MG63 (cell line): ENCODE measurements at regions not wholly inside any gene's neighbourhood (a gene's known extent, or its start where the extent isn't known, plus 50 kb on each side); places are given as distances from the start of the nearest gene placed in this dataset.

ENCODE experiments used
- DNase-seq: peaks from one replicate; pipeline ENCODE4 v3.0.0-alpha.2; 2020
- H3K27me3 ChIP-seq: fragments of 250-450 bp; sonication (Bioruptor Pico); 2 replicates; pipeline ENCODE4 v1.5.1; 2020; ENCODE audit warnings: mild to moderate bottlenecking, moderate library complexity
- H3K36me3 ChIP-seq: fragments of 250-450 bp; sonication (Bioruptor Pico); 2 replicates; pipeline ENCODE4 v1.5.1; 2020; ENCODE audit warnings: mild to moderate bottlenecking, moderate library complexity
- H3K4me3 ChIP-seq: fragments of 250-450 bp; sonication (Bioruptor Pico); 2 replicates; pipeline ENCODE4 v1.5.1; 2020; ENCODE audit warnings: mild to moderate bottlenecking, moderate library complexity
- H3K9me3 ChIP-seq: fragments of 250-450 bp; sonication (Bioruptor Pico); 2 replicates; pipeline ENCODE4 v1.5.1; 2020; ENCODE audit warnings: mild to moderate bottlenecking, moderate library complexity

DNA sequence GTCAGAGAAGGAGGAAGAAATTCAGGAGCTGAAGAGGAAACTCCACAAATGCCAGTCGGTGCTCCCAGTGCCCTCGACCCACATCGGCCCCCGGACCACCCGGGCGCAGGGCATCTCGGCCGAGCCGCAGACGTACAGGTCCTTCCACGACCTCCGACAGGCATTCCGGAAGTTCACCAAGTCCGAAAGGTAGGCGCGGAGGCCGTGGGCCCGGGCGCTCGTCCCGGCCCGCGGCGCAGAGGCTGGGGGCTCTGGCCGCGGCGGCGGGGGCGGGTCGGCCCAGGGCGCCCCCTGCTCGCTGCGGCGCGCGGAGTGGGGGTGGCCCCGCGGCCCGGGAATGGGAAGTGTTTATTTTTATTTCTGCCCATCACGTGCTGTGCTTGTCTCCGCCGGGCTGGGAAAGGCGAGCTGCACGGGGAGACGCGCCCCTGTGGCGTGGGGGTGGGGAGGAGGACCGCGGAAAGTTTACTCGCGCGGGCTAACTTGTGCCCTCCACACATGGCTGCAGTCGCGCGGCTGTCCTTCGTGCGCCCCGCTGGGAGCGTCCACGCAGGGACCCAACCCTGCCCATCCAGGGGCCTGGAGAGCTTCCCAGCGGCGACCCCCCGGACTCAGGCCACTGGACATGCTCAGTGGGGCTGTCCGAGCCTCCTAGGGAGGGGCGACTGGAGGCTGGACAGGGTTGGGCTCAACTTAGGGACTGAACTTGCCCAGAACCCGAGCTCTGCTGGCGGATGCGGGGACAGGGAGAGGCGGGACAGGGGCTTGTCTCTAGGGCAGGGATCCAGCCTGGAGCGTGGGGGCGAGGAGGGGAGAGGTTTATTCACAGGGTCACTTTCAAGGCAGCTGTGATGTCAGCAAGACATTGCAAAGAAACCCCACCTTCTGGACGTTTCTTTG lies 82.6 kb upstream of the PRKG1 start:
- H3K27me3 ChIP-seq: 0 out of 2 replicates have a peak, but pooled peaks cover 2% of the 10 kb centered on the region
- H3K36me3 ChIP-seq: no peaks in the 10 kb centered on the region
- peak overlapping the region; percentile 59 for H3K4me3 ChIP-seq
- peak; percentile 28 for DNase-seq
- H3K9me3 ChIP-seq: no peaks in the 10 kb centered on the region

GRCh38 chr10:50992356-50992901 lies 81.9 kb upstream of the PRKG1 start:
- Histone ChIP-seq H3K9me3 (no peaks in the 10 kb centered on the region), H3K4me3 (peak overlapping the region; percentile 59), H3K36me3 (no peaks in the 10 kb centered on the region), H3K27me3 (0 out of 2 replicates have a peak, but pooled peaks cover under 1% of the 10 kb centered on the region)
- DNase-seq: no peak

- H3K9me3 ChIP-seq: no peaks in the 10 kb centered on the region
- no peaks in the 10 kb centered on the region for H3K36me3 ChIP-seq
- H3K27me3 ChIP-seq: no peaks in the 10 kb centered on the region
- peak overlapping the region; percentile 26 for H3K4me3 ChIP-seq
- DNase-seq: peak; percentile 63
Observed at GRCh38 chr10:50992972-50993766, 81.1 kb upstream of the PRKG1 start.

DNA sequence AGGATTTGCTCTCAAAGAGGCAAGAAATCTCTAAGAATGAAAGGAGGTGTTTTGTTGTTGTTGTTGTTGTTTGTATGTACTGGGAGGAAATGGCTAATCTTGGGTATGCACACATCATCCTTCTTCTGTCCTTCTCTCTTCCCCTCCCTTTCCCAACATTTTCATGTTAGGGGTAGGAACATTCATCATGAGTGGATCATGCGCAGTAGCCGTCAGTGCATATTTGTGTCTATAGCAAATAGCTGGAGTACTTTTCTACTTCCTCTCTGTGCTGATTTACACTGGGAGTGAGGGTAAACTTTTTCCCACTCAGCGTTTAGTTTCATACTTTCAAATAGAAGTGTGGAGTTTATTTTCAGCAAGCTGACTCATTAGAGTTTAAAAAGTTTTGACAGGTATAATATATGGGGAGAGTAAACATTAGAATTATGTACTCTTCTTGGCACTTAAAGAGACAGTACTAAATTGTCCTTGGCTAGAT lies 80.5 kb upstream of the PRKG1 start:
- no peaks in the 10 kb centered on the region for H3K9me3 ChIP-seq
- peak overlapping the region; percentile 26 for H3K4me3 ChIP-seq
- DNase-seq: peak; percentile 20
- no peaks in the 10 kb centered on the region for H3K36me3 ChIP-seq
- H3K27me3 ChIP-seq: no peaks in the 10 kb centered on the region

DNA sequence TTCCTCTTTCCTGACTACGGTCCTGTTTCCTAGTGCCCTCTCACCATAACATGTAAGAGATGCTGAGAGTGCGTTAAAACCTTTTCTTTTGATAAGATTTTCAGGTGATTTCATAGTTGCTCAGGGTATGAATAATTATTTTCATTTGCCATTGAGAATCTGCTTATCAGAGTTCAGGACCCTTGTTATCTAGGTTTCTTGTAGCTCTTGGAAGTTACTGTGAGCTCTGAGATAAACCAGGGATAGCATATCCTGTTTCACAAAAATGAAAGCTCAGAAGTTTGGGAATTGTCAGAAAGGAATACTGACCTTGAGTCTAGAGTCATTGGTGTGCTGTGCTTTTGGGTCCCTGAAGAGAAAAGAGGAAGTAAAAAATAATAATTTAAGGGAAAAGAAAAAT lies 76.8 kb upstream of the PRKG1 start:
- no peaks in the 10 kb centered on the region for H3K36me3 ChIP-seq
- H3K9me3 ChIP-seq: no peaks in the 10 kb centered on the region
- no peak for DNase-seq
- H3K4me3 ChIP-seq: no peak overlapping the region
- no peaks in the 10 kb centered on the region for H3K27me3 ChIP-seq

DNA sequence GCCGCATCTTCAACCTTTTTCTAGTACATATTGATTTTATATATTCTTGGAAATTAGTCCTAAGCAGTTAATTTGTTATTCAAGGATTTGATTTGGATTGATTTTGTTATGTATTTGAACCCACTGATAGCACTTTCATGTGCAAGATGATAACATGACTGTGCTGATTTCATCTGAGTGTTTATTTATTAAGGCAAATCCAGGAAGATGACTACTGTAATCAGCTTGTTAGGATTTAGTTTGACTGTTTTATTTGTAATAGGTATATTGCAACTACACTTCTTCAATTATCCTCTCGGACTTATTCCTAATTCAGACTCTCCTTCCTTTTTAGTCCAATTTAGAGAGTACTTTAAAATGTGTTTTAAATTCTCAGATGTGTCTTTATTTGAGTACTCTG lies 75.1 kb upstream of the PRKG1 start:
- H3K4me3 ChIP-seq: no peak overlapping the region
- no peak for DNase-seq
- no peaks in the 10 kb centered on the region for H3K9me3 ChIP-seq
- no peaks in the 10 kb centered on the region for H3K36me3 ChIP-seq
- H3K27me3 ChIP-seq: no peaks in the 10 kb centered on the region

GRCh38 chr10:51000164-51000563 lies 74.1 kb upstream of the PRKG1 start:
- no peak for DNase-seq
- Histone ChIP-seq H3K4me3 (no peak overlapping the region), H3K9me3 (no peaks in the 10 kb centered on the region), H3K36me3 (no peaks in the 10 kb centered on the region), H3K27me3 (no peaks in the 10 kb centered on the region)

DNA sequence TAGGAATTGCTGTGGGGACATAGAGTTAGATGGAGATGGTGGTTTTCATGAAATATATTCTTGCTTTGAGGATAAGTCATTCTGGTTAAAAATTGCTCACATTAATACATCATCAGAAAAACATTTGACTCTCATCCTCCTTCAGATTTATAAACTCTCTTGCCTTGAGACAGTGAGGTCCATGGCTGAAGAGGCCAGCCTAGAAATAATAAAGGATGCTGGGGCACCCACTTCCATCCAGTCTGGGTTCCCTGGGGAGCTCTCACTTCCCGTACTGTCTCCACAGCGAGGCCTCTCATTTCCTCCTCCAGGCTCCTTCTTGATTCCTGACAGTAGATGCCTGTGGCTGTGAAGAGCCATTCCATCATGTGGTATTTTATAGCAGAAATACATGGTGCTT lies 73.3 kb upstream of the PRKG1 start:
- Histone ChIP-seq H3K4me3 (no peak overlapping the region), H3K9me3 (no peaks in the 10 kb centered on the region), H3K27me3 (no peaks in the 10 kb centered on the region), H3K36me3 (no peaks in the 10 kb centered on the region)
- no peak for DNase-seq

GRCh38 chr10:51001587-51001986 lies 72.7 kb upstream of the PRKG1 start:
- Histone ChIP-seq H3K27me3 (no peaks in the 10 kb centered on the region), H3K36me3 (no peaks in the 10 kb centered on the region), H3K9me3 (no peaks in the 10 kb centered on the region), H3K4me3 (no peak overlapping the region)
- no peak for DNase-seq

DNA sequence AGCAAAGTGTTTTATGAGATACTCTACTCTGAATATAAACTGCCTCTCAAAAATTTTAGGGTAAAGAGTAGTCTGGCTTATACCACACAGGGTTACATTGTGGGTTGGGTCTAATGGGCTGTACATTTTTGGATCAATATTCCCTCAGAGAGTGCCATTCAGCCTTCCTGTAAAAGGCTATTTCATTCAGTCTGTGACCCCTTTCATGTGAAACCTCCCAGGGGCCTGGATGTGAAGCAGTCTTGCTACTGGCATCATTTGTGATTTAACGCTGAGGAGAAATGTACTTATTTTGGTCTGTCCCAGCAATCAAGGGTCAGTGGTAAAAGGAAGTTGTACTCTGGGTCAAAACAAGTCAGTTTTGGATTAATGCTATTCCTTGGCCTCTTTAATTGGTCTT lies 71.8 kb upstream of the PRKG1 start:
- Histone ChIP-seq H3K4me3 (no peak overlapping the region), H3K36me3 (no peaks in the 10 kb centered on the region), H3K9me3 (no peaks in the 10 kb centered on the region), H3K27me3 (no peaks in the 10 kb centered on the region)
- DNase-seq: no peak

GRCh38 chr10:51004776-51005175 lies 69.5 kb upstream of the PRKG1 start:
- Histone ChIP-seq H3K36me3 (no peaks in the 10 kb centered on the region), H3K27me3 (no peaks in the 10 kb centered on the region), H3K4me3 (no peak overlapping the region), H3K9me3 (no peaks in the 10 kb centered on the region)
- DNase-seq: no peak

DNA sequence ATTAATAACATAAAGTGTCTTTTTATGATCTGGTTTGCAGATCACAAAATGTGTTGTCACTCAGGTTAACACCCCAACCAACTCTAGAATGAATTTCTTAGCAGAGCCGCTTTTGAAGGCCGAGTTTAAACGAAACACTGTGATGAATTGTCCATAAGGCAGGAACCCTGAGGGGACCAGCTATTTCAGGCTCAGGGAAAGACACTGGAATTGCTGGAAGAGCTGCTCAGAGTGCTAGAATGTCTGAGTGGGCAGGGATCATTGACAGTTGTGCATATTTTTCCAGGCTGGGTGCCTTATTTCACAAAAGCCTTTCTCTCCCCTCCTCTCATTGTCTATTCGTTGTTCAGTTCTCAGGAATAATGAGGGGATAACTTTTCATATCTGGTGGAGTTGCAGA lies 68.7 kb upstream of the PRKG1 start:
- no peaks in the 10 kb centered on the region for H3K9me3 ChIP-seq
- no peak for DNase-seq
- H3K36me3 ChIP-seq: no peaks in the 10 kb centered on the region
- no peaks in the 10 kb centered on the region for H3K27me3 ChIP-seq
- H3K4me3 ChIP-seq: no peak overlapping the region

DNA sequence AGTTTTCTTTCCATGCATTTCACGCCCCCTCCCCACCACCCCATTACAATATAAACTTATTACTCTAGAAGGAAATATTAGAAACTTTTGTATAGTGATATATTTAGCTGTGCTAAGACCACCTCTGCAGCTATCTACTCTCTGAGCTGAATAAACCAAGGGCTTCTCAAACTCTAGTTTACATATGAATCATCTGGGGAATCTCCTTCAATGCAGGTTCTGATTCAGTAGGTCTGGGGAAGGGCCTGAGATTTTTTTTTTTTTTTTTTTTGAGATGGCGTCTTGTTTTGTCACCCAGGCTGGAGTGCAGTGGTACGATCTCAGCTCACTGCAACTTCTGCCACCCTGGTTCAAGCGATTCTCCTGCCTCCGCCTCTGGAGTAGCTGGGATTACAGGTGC lies 67.6 kb upstream of the PRKG1 start:
- H3K36me3 ChIP-seq: no peaks in the 10 kb centered on the region
- no peaks in the 10 kb centered on the region for H3K9me3 ChIP-seq
- no peak overlapping the region for H3K4me3 ChIP-seq
- H3K27me3 ChIP-seq: no peaks in the 10 kb centered on the region
- DNase-seq: no peak

DNA sequence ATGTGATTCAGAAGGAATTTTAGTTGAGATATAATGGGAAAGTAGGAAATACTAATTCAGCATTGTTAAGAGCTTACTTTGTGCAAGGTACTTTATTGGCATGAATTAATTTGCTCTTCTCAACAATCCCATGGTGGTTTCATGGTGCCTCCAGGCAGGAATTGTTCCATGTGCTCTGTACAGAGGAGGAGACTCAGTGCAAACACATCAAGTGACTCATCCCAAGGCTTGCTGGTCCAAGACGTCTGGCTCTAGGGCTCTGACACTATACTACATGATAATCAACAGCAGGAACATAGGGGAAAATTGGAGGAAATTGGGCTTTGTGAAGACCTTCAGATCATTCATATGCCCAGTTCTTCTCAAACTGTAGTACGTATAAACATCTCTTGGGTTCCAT lies 66.5 kb upstream of the PRKG1 start:
- DNase-seq: peak; percentile 48
- Histone ChIP-seq H3K36me3 (no peaks in the 10 kb centered on the region), H3K9me3 (no peaks in the 10 kb centered on the region), H3K4me3 (no peak overlapping the region), H3K27me3 (no peaks in the 10 kb centered on the region)

DNA sequence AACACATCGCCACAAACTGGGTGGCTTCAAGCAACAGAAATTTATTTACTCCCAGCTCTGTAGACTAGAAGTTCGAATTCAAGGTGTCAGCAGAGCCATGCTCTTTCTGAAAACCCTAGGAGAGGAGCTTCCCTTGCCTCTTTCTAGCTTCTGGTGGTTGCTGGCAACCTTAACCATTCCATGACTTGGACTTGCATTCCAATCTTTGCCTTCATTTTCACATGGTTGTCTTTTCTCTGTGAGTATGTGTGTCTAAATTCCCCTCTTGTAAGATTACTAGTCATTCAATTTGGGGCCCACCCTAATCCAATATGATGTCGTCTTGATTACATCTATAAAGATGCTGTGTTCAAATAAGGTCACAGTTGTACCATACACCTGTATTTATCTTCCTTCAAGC lies 65.9 kb upstream of the PRKG1 start:
- no peaks in the 10 kb centered on the region for H3K9me3 ChIP-seq
- no peak for DNase-seq

GRCh38 chr10:51010977-51011376 lies 63.3 kb upstream of the PRKG1 start:
- Histone ChIP-seq H3K27me3 (no peaks in the 10 kb centered on the region), H3K36me3 (no peaks in the 10 kb centered on the region), H3K4me3 (no peak overlapping the region), H3K9me3 (no peaks in the 10 kb centered on the region)
- DNase-seq: no peak

More for the DNA sequence above, 65.9 kb upstream of the PRKG1 start:
- H3K27me3 ChIP-seq: no peaks in the 10 kb centered on the region
- no peak overlapping the region for H3K4me3 ChIP-seq
- H3K36me3 ChIP-seq: no peaks in the 10 kb centered on the region

DNA sequence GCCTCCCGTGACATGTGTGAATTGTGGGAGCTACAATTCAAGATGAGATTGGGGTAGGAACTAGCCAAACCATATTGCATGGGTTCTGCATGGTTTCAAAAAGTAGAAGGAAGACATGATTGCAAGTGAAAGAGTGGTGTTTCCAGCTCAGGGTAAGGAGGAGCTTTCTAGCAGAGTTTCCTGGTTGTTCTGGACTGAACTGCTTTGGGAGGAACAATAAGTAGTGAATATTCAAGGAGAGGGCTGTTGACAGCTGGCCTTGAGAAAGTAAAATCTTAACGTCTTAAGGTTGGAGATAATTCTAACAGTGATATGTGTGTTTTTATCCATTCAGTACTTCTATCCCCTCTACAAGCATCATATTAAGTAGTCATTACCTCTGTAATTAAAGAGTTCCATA lies 62.2 kb upstream of the PRKG1 start:
- no peaks in the 10 kb centered on the region for H3K27me3 ChIP-seq
- no peak overlapping the region for H3K4me3 ChIP-seq
- H3K36me3 ChIP-seq: no peaks in the 10 kb centered on the region
- DNase-seq: no peak
- no peaks in the 10 kb centered on the region for H3K9me3 ChIP-seq
